HEK293 (cell line): ENCODE measurements at regions not wholly inside any gene's neighbourhood (a gene's known extent, or its start where the extent isn't known, plus 50 kb on each side); places are given as distances from the start of the nearest gene placed in this dataset.
"Not testable (repeated sequence)": the region's sequence is repeated elsewhere in the genome, so short reads cannot be mapped to it uniquely, and the experiment has no call there.

ENCODE experiments used
- CTCF ChIA-PET: fragments of 350-600 bp; formaldehyde crosslinking; extraction: SDS; loops from one replicate; lab custom pipeline; 2021; ENCODE audit warnings: antibody characterized with exemption; lab: Yijun Ruan, JAX
- POLR2A ChIA-PET: fragments of 300-600 bp; formaldehyde crosslinking; extraction: SDS; loops from one replicate; lab custom pipeline; 2020; ENCODE audit warnings: antibody characterized with exemption, inconsistent platforms; lab: Yijun Ruan, JAX
- H3K27ac ChIP-seq: fragments of 200-500 bp; sonication (Bioruptor generic); 2 replicates; pipeline ENCODE4 v1.5.1; 2014; ENCODE audit warnings: low read depth, low read length, control low read depth, inconsistent platforms; ENCODE audit errors: extremely low read depth
- H3K36me3 ChIP-seq, 2 experiments: fragments of 200-500 bp in 1 of 2; sonication (Bioruptor generic) in 1 of 2; 1 replicate in 1 of 2; 2 replicates in 1 of 2; pipeline ENCODE4 v1.5.1; 2014 to 2017; ENCODE audit warnings: inconsistent platforms in 2 of 2, low read length in 2 of 2; ENCODE audit not compliant: control insufficient read depth in 2 of 2, insufficient read depth in 1 of 2
- H3K4me1 ChIP-seq: fragments of 200-500 bp; sonication (Bioruptor generic); 2 replicates; pipeline ENCODE4 v1.5.1; 2014; ENCODE audit warnings: mild to moderate bottlenecking, low read length, inconsistent platforms; ENCODE audit not compliant: control insufficient read depth, insufficient read depth
- H3K4me3 ChIP-seq: 2 replicates; pipeline ENCODE4 v1.5.1; 2011; ENCODE audit warnings: low read depth, mild to moderate bottlenecking, control low read depth, low read length, moderate library complexity
- H3K9me3 ChIP-seq: fragments of 200-500 bp; sonication (Bioruptor generic); 2 replicates; pipeline ENCODE4 v1.5.1; 2014; ENCODE audit warnings: low read depth, low read length, inconsistent platforms; ENCODE audit not compliant: control insufficient read depth, insufficient read depth
- BCL11B ChIP-seq: fragments of 450-650 bp; formaldehyde crosslinking; IDR thresholded peaks from 2 replicates; pipeline ENCODE4 v1.5.1; 2016; ENCODE audit warnings: low read depth, missing biosample characterization, missing genetic modification characterization
- KLF17 ChIP-seq: fragments of 450-650 bp; formaldehyde crosslinking; IDR thresholded peaks from 2 replicates; pipeline ENCODE4 v1.5.1; 2016; ENCODE audit warnings: missing biosample characterization, missing genetic modification characterization
- KLF8 ChIP-seq: fragments of 450-650 bp; formaldehyde crosslinking; IDR thresholded peaks from 2 replicates; pipeline ENCODE4 v1.5.1; 2016; ENCODE audit warnings: missing biosample characterization, missing genetic modification characterization
- MYNN ChIP-seq: fragments of 450-650 bp; formaldehyde crosslinking; IDR thresholded peaks from 2 replicates; pipeline ENCODE4 v1.5.1; 2016; ENCODE audit warnings: missing biosample characterization, missing genetic modification characterization, borderline replicate concordance
- PRDM1 ChIP-seq: fragments of 450-650 bp; formaldehyde crosslinking; IDR thresholded peaks from 2 replicates; pipeline ENCODE4; 2016; ENCODE audit warnings: missing biosample characterization, missing genetic modification characterization
- PRDM6 ChIP-seq: fragments of 450-650 bp; formaldehyde crosslinking; IDR thresholded peaks from 2 replicates; pipeline ENCODE4 v1.5.1; 2017; ENCODE audit warnings: missing biosample characterization, missing genetic modification characterization
- ZFHX2 ChIP-seq: fragments of 450-650 bp; formaldehyde crosslinking; conservative IDR thresholded peaks from 2 replicates; pipeline ENCODE4 v1.5.1; 2016; ENCODE audit warnings: missing biosample characterization, missing genetic modification characterization
- ZNF112 ChIP-seq: fragments of 450-650 bp; formaldehyde crosslinking; IDR thresholded peaks from 2 replicates; pipeline ENCODE4 v1.5.0; 2017; ENCODE audit warnings: missing biosample characterization, missing genetic modification characterization
- ZNF174 ChIP-seq: fragments of 450-650 bp; formaldehyde crosslinking; IDR thresholded peaks from 2 replicates; pipeline ENCODE4 v1.5.0; 2017; ENCODE audit warnings: missing biosample characterization, mild to moderate bottlenecking, missing genetic modification characterization
- ZNF324 ChIP-seq: fragments of 450-650 bp; formaldehyde crosslinking; IDR thresholded peaks from 2 replicates; pipeline ENCODE4 v1.5.1; 2016; ENCODE audit warnings: missing biosample characterization, missing genetic modification characterization
- ZNF335 ChIP-seq: fragments of 450-650 bp; formaldehyde crosslinking; conservative IDR thresholded peaks from 2 replicates; pipeline ENCODE4 v1.5.1; 2016; ENCODE audit warnings: missing biosample characterization, missing genetic modification characterization
- ZNF561 ChIP-seq: fragments of 450-650 bp; IDR thresholded peaks from 2 replicates; pipeline ENCODE4 v1.5.1; 2018; ENCODE audit warnings: missing biosample characterization, missing genetic modification characterization, borderline replicate concordance
- ZNF596 ChIP-seq: fragments of 450-650 bp; IDR thresholded peaks from 2 replicates; pipeline ENCODE4 v1.5.0; 2018; ENCODE audit warnings: missing biosample characterization, mild to moderate bottlenecking, missing genetic modification characterization, moderate library complexity
- ZNF624 ChIP-seq: fragments of 450-650 bp; formaldehyde crosslinking; IDR thresholded peaks from 2 replicates; pipeline ENCODE4 v1.5.1; 2017; ENCODE audit warnings: missing biosample characterization, missing genetic modification characterization
- ZNF654 ChIP-seq: fragments of 450-650 bp; formaldehyde crosslinking; IDR thresholded peaks from 2 replicates; pipeline ENCODE4 v1.5.1; 2016; ENCODE audit warnings: low read depth, missing biosample characterization, missing genetic modification characterization
- ZNF704 ChIP-seq: fragments of 450-650 bp; formaldehyde crosslinking; IDR thresholded peaks from 2 replicates; pipeline ENCODE4 v1.5.1; 2016; ENCODE audit warnings: missing biosample characterization, missing genetic modification characterization
- ZNF792 ChIP-seq: fragments of 450-650 bp; formaldehyde crosslinking; IDR thresholded peaks from 2 replicates; pipeline ENCODE4 v1.5.1; 2016; ENCODE audit warnings: missing biosample characterization, missing genetic modification characterization
- ZNF830 ChIP-seq: fragments of 450-650 bp; IDR thresholded peaks from 2 replicates; pipeline ENCODE4 v1.5.0; 2018; ENCODE audit warnings: missing biosample characterization, missing genetic modification characterization, low read depth, mild to moderate bottlenecking, moderate library complexity
- TF ChIP-seq, protein P1 (sequence below): fragments of 450-650 bp; IDR thresholded peaks from 2 replicates; pipeline ENCODE4 v1.5.1; 2018; ENCODE audit warnings: missing biosample characterization, missing genetic modification characterization
- TF ChIP-seq, protein P2 (sequence below): fragments of 450-650 bp; formaldehyde crosslinking; IDR thresholded peaks from 2 replicates; pipeline ENCODE4 v1.5.1; 2016; ENCODE audit warnings: missing biosample characterization, missing genetic modification characterization

GRCh38 chr1:68881330-68882194, 384.7 kb upstream of the DEPDC1 start:
- POLR2A ChIA-PET, H3K4me1 ChIP-seq, H3K36me3 ChIP-seq, H3K9me3 ChIP-seq, H3K27ac ChIP-seq, CTCF ChIA-PET, H3K4me3 ChIP-seq: not testable (repeated sequence)

- H3K36me3 ChIP-seq, result no peaks in the 10 kb centered on the region
- H3K9me3 ChIP-seq, result no peaks in the 10 kb centered on the region
- TF ChIP-seq ZNF830 (tag by site-specific recombination) (no peak), MYNN (tag by site-specific recombination) (no peak), KLF17 (tag by site-specific recombination) (no peak), ZNF704 (no peak), ZNF324 (tag by site-specific recombination) (no peak), ZNF335 (tag by site-specific recombination) (no peak), ZNF112 (tag by site-specific recombination) (no peak)
- TF ChIP-seq, protein P1, sequence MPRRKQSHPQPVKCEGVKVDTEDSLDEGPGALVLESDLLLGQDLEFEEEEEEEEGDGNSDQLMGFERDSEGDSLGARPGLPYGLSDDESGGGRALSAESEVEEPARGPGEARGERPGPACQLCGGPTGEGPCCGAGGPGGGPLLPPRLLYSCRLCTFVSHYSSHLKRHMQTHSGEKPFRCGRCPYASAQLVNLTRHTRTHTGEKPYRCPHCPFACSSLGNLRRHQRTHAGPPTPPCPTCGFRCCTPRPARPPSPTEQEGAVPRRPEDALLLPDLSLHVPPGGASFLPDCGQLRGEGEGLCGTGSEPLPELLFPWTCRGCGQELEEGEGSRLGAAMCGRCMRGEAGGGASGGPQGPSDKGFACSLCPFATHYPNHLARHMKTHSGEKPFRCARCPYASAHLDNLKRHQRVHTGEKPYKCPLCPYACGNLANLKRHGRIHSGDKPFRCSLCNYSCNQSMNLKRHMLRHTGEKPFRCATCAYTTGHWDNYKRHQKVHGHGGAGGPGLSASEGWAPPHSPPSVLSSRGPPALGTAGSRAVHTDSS (tag by site-specific recombination), result no peak
- H3K4me1 ChIP-seq, result no peaks in the 10 kb centered on the region
- ChIA-PET CTCF (interaction anchor here (0.6 kb wide), 1 partner anchor 322 kb away, joined by 6 read pairs; no protein-coding TSS in a partner anchor), POLR2A (no interaction called here)
- no peak overlapping the region for H3K27ac ChIP-seq
- H3K4me3 ChIP-seq, result no peak overlapping the region
Measured at GRCh38 chr1:68889471-68889870, 392.6 kb upstream of the DEPDC1 start.

GRCh38 chr1:68890736-68891135, 393.9 kb upstream of the DEPDC1 start:
- no peaks in the 10 kb centered on the region for H3K36me3 ChIP-seq
- H3K4me1 ChIP-seq, result no peaks in the 10 kb centered on the region
- H3K9me3 ChIP-seq, result no peaks in the 10 kb centered on the region
- POLR2A ChIA-PET, result no interaction called here
- TF ChIP-seq KLF8 (tag by site-specific recombination) (no peak), ZNF561 (tag by site-specific recombination) (no peak), PRDM1 (tag by site-specific recombination) (no peak), ZNF624 (tag by site-specific recombination) (no peak), ZNF112 (tag by site-specific recombination) (no peak), BCL11B (tag by site-specific recombination) (no peak), ZNF792 (tag by site-specific recombination) (no peak), PRDM6 (no peak), ZNF654 (tag by site-specific recombination) (no peak), ZFHX2 (no peak), ZNF596 (tag by site-specific recombination) (no peak), ZNF174 (tag by site-specific recombination) (no peak)
- TF ChIP-seq, protein P2, sequence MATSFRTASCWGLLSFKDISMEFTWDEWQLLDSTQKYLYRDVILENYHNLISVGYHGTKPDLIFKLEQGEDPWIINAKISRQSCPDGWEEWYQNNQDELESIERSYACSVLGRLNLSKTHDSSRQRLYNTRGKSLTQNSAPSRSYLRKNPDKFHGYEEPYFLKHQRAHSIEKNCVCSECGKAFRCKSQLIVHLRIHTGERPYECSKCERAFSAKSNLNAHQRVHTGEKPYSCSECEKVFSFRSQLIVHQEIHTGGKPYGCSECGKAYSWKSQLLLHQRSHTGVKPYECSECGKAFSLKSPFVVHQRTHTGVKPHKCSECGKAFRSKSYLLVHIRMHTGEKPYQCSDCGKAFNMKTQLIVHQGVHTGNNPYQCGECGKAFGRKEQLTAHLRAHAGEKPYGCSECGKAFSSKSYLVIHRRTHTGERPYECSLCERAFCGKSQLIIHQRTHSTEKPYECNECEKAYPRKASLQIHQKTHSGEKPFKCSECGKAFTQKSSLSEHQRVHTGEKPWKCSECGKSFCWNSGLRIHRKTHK (tag by site-specific recombination), result no peak
- no peak overlapping the region for H3K4me3 ChIP-seq
- H3K27ac ChIP-seq, result no peak overlapping the region
- CTCF ChIA-PET, result no interaction called here
